HG03175 (cell line): ENCODE measurements at regions not wholly inside any gene's neighbourhood (a gene's known extent, or its start where the extent isn't known, plus 50 kb on each side); places are given as distances from the start of the nearest gene placed in this dataset.

Experiments
- ATAC-seq: cut with Tn5 transposase; IDR thresholded peaks from one replicate; pipeline ENCODE4 v1.9.1; 2021; ENCODE audit warnings: mild to moderate bottlenecking, moderate library complexity; ENCODE audit not compliant: unreplicated experiment

GRCh38 chr7:17016402-17017010 is 134.7 kb upstream of the AGR3 start:
- no peak for ATAC-seq

GRCh38 chr7:17019106-17019505 is 137.3 kb upstream of the AGR3 start:
- ATAC-seq = no peak

GRCh38 chr7:17020250-17020649 is 138.5 kb upstream of the AGR3 start:
- no peak for ATAC-seq

GRCh38 chr7:17021205-17021604 is 139.4 kb upstream of the AGR3 start:
- no peak for ATAC-seq

GRCh38 chr7:17022920-17023319 is 141.1 kb upstream of the AGR3 start:
- no peak for ATAC-seq

GRCh38 chr7:17026269-17026668 is 144.5 kb upstream of the AGR3 start:
- no peak for ATAC-seq

GRCh38 chr7:17027143-17027788 is 145.5 kb upstream of the AGR3 start:
- ATAC-seq = no peak

GRCh38 chr7:17027789-17028152 is 146.0 kb upstream of the AGR3 start:
- ATAC-seq = no peak

- no peak for ATAC-seq
Measured at GRCh38 chr7:17029150-17029549, 147.4 kb upstream of the AGR3 start.

- ATAC-seq = peak; percentile 62
Measured at GRCh38 chr7:17030559-17030958, 148.8 kb upstream of the AGR3 start.

- ATAC-seq = no peak
Measured at GRCh38 chr7:17031906-17032551, 150.2 kb upstream of the AGR3 start.

GRCh38 chr7:17033245-17033644 is 151.5 kb upstream of the AGR3 start:
- no peak for ATAC-seq

- no peak for ATAC-seq
Measured at GRCh38 chr7:17036584-17036983, 154.8 kb upstream of the AGR3 start.

GRCh38 chr7:17037356-17037755 is 155.6 kb upstream of the AGR3 start:
- no peak for ATAC-seq

GRCh38 chr7:17038160-17038782 is 156.5 kb upstream of the AGR3 start:
- ATAC-seq = no peak

- ATAC-seq = no peak
Measured at GRCh38 chr7:17038783-17039170, 157.0 kb upstream of the AGR3 start.

GRCh38 chr7:17039372-17039771 is 157.6 kb upstream of the AGR3 start:
- ATAC-seq = no peak

- no peak for ATAC-seq
Measured at GRCh38 chr7:17040716-17041115, 158.9 kb upstream of the AGR3 start.

GRCh38 chr7:17041324-17041723 is 159.5 kb upstream of the AGR3 start:
- no peak for ATAC-seq

- no peak for ATAC-seq
Measured at GRCh38 chr7:17042211-17042610, 160.4 kb upstream of the AGR3 start.

- ATAC-seq = no peak
Measured at GRCh38 chr7:17043012-17043877, 161.5 kb upstream of the AGR3 start.
